Skin epidermis (tissue), 12 donors: ENCODE measurements at regions not wholly inside any gene's neighbourhood (a gene's known extent, or its start where the extent isn't known, plus 50 kb on each side); places are given as distances from the start of the nearest gene placed in this dataset.

Experiments
- H3K27ac ChIP-seq, 21 experiments: fragments of 200-600 bp; sonication (generic) in 11 of 21; one replicate each; pipeline ENCODE4 v1.5.0; 2020; ENCODE audit warnings: mild to moderate bottlenecking in 3 of 21, inconsistent platforms in 2 of 21, moderate library complexity in 2 of 21
- H3K4me3 ChIP-seq, 7 experiments: fragments of 200-600 bp; sonication (generic) in 2 of 7; one replicate each; pipeline ENCODE4 v1.5.0; 2020; ENCODE audit warnings: inconsistent platforms in 2 of 7, mild to moderate bottlenecking in 2 of 7, moderate library complexity in 1 of 7

DNA sequence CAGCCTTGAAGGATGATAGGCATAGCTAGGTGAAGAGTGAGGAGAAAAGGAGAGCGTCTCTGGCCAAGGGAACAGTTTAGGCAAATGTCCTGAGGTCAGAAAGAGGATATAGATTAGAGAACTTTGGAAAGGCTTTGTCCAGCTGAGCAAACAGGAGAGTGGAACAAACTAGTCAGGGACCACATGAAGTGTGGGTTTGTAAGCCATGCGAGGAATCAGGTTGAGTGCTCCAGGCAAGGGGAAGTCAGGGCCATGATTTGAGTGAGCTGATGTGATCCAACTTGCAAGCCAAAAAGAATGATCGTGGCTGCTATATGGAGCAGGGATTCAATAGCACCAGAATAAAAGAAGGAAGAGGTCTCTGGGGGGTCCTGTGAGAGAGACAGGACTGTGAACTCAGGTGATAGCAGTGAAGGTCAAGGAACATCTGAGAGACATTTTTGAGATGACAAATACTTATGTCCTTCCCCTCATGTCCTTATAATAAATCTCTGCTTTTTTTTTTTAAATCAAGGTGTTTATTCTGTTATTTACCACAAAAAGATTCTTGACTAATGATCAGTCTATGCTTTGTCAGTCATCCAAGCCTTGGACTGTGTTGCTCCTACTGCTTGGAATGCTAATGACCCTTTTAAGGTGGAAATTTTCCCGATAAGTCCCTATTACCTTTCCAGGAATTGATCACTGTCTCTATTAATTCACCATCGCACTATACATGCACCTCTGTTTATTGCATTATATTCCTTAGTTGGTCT, 472.6 kb downstream of the TXNL1 start:
- H3K4me3 ChIP-seq = no peak overlapping the region
- no peak overlapping the region for H3K27ac ChIP-seq

DNA sequence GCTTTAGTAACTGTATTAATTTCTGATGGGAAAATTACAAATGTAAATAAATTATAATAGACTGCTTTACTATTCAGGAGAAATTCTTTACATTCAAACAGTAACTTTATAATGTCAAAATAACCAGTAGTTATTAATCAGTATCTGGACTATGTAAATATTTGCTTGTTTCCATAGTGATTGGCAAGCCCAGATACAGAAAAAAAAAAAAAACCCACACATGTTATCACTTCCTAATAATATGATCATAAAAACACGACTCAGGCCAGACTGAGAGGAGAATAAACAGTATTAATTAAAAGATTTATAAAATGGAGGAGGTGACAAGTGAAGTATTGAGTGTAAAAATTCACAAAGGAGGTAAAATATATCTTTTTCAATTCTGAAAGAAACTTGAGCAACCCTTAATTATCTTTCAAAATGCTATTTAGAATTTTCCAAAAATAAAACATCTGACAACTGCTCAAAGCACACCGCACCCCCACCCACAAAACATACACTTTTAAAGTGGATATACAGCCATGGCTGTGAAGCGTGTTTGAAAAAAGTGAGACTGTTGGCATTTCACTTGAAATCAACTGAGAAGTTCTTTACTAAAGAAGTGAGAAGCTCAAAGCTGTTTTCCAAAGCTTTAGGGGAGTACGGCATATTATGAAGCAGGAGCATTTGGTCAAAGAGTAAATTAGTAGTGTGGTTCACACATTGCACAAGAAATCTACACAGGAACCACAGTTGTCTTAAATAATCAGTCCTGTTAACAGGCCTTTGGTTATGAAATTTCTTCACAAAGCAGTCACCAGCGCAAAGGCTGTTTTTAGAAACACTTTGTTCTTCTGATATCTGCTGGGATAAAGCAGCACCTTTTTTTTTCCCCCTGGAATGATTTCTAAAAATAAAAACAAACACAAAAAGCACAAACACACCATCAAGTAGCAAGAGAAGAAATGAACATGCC, 475.8 kb downstream of the TXNL1 start:
- H3K4me3 ChIP-seq = no peak overlapping the region
- H3K27ac ChIP-seq = no peak overlapping the region

DNA sequence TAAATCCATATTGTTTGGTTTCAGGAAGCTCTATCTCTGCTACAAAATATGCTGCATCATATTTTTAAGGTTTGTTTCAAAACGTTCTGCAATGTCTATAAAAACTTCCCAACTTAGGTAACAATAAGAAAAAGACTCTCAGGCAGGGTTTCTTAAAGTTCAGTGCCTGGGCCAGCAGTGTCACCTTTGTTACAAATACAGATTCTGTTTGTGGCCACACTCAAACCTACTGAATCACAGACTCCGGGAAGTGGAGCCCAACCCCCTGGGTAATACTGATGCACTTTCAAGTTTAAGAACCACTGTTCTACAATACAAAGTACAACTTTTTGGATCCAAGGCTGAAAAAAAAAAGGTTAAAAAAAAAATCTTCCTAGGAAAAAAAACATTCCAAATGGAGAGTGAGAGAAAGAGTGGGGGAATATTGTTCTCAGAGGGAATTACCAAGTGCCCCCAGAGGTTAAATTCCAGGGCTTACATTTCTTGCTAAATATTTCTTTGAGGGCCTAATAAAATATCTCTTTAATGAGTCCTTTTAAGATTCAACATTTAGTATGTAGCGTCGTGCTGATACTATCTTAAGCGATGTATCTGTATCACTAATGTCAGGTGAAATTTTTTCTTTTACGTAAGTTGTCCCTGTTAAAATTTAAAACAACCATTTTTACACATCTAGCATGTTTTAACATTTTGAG, 476.7 kb downstream of the TXNL1 start:
- no peak overlapping the region for H3K4me3 ChIP-seq
- peak overlapping the region in 1 of 21 experiments; percentile 38 for H3K27ac ChIP-seq

DNA sequence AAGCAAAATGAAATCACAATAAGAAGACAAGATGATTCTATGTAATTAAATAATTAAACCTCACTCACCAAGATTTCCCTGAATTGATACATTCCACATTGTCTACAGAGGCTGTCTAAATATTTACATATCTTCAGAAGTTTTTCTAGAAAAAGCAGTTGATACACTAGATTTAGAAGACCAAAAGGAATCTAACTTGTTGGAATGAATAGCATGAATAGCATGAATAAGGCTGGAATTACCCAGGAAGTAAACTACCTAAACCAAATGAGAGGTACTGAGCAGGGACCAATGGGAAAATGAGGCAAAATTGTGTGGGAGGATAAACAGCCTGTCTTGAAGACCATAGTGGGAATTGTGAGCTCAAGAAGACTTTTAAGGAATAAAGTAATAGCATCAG, 479.7 kb downstream of the TXNL1 start:
- H3K27ac ChIP-seq = no peak overlapping the region
- no peak overlapping the region for H3K4me3 ChIP-seq

DNA sequence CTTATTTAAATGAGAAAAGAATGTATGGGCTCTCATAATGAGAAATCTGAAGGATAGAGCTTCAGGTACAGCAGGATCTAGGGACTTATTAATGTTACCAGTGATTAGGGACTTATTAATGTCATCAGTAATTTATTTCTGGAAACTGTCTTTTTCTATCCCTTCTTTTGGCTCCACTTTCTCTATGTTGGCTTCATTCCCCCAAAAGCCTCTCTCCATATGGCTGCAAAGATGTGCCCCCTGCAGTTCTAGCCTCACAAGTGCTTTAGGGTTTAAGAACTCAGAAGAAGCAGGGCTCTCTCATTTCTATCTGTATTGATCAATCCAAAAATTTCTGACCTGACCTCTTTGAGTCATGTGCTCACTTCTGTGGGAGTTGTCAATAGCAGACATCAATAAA, 480.9 kb downstream of the TXNL1 start:
- Histone ChIP-seq H3K27ac (no peak overlapping the region), H3K4me3 (no peak overlapping the region)

DNA sequence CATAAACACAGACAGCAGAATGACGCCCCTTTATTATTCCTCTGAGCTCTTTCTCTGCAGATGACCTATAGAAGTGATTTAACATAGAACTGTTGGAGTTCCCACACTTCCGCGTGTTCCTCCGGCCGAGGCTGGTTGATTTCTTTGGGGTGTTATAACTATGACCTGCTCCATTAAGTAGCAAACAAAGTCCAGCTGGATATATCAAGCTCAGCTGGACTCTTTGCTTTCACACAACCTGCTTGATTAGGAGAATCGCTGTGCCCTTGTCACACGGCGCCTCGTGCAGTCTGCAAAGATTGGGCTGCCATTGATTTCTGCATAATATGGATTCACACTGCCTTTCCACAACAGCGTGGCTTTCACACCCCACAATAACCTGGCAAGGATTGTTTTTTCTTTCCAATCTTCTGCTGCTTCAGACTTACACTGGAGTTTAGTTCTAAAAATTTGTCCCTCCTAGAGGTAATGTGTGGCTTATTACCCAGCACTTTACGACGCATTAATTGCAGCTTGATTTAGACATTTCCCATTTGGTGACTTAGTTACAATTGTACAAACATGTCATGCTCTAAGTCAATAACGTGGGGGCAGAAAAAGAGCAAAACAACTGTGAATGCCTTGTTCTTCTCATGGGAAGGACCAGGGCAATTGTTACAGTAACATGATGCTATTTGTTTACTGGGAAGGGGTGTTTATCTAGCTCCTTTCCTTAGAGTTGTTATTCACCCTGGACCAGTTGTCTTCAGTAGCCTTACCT, 485.7 kb downstream of the TXNL1 start:
- no peak overlapping the region for H3K4me3 ChIP-seq
- no peak overlapping the region for H3K27ac ChIP-seq

DNA sequence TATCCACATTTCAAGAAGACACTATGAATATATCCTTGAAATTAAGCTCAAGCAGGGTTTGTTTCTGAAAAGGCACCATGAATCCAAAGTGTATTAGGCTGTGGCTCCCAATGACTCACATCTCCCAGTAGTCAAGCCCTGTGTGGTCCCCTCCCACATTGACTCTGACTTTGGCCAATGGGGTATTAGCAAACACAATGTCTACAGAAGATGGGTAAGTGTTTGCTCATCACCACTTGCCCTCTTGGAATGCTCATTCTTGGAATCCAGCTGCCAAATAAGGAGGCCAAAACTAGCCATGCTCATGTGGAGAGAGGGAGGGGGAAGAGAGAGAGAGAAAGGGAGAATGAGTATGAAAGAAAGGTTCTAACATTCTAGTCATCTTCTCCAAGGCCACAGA, 490.0 kb downstream of the TXNL1 start:
- H3K4me3 ChIP-seq = no peak overlapping the region
- H3K27ac ChIP-seq = no peak overlapping the region

DNA sequence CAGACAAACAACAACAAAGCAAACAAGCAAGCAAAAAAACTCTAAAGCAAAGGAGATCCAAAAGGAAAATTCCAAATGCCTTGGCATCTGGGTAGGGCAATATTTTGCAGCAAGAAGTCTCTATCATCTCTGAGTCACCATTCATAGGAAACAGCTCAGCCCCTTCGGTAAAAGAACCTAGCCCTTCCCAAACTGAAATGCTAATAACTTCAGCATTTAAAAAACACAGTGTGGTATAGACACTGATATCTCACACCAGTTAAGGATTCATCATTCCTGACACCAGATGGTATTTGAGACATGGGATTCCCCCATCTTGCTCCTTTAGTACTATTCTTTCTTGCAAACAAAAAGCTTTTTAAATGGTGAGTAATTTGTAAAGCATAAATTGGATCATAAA, 491.8 kb downstream of the TXNL1 start:
- H3K27ac ChIP-seq = no peak overlapping the region
- no peak overlapping the region for H3K4me3 ChIP-seq

DNA sequence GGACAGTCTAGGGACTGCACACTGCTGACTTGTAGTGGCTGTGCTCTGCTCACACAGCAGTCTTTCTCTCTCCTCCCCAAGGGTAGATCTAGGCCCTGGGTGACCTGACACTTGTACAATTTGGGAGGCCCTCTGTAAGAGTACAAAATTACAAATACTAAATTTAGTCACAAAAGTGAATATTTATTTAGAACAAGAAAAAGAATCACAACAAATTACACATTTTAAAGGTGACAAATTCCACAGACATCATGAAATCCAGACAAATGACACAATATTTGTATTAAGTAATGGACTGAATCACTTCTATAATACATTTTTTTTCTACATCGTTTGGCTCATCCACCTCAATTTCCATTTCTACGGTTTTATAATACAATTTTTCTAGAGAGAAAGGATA, 496.4 kb downstream of the TXNL1 start:
- H3K4me3 ChIP-seq = no peak overlapping the region
- no peak overlapping the region for H3K27ac ChIP-seq

DNA sequence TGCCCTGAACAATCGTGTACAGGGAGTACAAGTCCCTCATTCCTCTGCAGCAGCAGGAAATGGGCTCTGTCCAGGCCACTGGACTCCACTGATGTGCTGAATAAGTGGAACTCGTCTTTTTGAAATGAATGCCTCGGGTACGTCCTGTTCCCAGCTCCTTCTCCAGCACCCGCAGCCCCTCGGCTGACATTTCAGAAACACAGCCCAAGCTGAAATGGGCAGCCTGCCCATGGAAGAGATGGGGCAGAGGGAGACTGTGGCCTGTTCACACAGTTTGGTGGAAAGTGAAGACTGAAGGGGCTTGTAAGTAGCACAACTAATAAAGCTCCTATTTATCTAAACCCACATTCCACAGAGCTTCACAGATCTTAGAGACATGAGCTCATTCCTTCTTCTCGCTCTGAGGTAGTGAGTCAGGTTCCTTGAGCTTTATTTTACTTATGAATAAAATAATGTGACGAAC, 498.6 kb downstream of the TXNL1 start:
- H3K4me3 ChIP-seq = no peak overlapping the region
- H3K27ac ChIP-seq = peak overlapping the region in 2 of 21 experiments; percentile 2 to 10

DNA sequence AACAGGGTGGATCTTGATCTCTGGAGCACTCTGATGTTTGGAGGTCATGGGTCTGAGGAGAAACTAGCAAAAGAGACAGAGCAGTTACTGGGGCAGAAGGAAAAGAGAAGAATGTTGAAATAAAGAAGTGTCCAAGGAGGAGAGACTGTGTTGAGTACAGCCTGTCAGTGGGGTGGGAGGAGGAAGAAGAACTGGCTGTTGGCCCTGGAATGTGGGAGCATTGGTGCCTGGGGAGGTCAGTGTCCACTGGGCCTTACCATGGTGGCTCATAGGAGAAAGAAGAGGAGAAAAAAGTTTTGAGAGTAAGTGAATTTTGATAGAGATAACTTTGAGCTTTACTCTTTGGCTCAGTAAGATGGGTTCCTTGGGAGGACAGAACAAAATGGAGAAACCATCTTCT, 499.0 kb downstream of the TXNL1 start:
- no peak overlapping the region for H3K4me3 ChIP-seq
- H3K27ac ChIP-seq = peak overlapping the region in 2 of 21 experiments; percentile 2 to 10

DNA sequence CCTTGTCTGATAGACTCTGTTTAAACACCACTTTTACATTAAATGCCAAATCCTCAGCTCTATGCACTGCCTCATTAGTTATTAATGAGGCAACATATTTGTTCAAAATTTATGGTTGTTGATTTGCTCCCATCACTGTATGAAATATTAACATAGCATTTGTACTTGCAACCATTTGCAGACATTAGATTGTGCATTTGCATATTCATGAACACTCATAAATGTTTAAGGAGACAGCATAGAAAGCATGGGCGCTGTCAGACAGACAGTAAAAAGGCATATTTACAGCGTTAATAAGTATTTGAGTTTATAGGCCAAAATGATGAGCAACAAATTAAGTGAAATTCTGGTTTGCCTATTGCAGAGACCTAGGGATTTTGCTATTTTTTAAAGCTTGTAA, 502.3 kb downstream of the TXNL1 start:
- no peak overlapping the region for H3K27ac ChIP-seq

DNA sequence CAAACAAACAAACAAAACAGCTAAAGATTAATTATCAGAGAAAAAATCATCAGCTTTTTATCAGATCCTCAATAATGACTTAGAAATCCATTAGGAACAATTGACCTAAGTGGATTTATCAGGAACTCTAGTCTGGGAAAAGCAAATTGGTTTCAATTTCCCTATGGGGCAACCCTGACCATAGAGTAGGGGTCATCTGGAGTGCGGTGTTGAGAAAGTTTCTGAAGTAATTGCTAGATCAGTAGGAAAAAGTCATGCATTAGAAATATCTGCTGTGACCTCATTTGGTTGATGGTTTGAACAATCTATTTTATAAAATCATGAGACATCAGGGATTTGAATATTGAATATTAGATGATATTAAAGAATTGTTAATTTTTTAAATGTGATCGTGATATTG, 507.9 kb downstream of the TXNL1 start:
- Histone ChIP-seq H3K27ac (no peak overlapping the region), H3K4me3 (no peak overlapping the region)

More for the DNA sequence above, 502.3 kb downstream of the TXNL1 start:
- no peak overlapping the region for H3K4me3 ChIP-seq

DNA sequence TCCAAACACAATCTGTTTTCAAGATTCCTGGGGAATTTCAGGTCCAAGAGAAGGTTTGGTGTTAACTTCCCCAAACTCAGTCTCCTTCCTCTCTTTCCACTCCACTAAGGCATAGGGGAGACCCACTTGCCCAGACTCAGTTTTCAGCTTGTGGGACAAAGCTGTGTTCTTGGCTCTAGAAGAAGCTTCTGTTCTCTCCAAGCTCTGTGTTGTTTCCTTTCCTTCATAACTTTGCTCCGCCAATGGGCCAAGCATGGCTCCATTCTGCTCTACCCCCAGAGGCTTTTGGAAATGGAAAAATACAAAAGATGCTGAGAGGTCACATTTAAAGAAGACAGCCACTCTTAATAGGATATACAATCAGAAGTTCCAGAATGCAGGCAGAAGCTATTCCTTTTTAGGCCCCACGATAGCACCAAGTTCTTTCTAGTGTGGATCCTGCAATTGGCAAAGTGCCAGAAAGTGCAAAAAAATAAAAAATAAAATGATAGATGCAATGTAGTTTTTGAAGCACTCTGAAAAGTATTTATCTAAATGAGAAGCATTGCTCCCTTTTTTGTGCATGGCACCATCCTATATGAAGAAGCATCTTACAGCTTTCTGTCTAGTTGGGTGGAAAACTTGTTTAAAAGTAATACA, 510.1 kb downstream of the TXNL1 start:
- Histone ChIP-seq H3K4me3 (no peak overlapping the region), H3K27ac (peak overlapping the region in 2 of 21 experiments; percentile 25 to 49)

DNA sequence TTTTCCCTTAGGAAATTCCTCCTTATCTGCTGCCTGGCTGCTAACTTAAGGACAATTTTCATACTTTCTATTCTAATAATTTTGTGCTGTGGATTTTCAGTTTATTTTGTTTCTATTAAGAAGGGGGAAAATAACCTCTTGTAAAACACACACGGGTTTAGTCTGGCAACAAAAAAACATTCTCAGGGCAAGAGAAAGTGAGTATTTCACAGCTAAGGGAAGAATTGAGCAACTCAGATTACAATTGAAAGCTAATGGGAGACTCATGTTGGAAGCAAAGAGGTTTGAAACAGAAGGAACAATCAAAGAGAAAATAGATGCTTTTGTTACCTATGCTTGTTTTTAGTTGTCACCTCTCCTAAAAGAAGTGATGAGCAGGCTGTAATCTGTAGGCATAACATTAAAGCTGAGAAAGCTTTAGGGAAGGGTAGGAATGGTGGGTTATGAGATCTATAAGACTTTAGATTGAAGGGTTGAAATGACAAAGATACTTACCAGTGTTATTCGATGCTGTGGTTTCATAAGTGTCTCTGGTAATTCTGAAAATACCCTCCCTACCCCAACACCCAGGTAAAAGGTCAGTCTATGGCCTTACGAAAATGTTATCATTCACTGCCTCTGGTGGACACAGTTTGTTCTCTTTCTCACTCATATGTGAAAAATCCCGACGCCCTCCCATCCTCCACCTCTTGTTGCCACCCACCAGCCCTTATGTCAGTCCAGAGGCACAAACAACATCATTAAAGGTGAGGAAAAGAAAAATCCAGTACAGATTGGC, 510.9 kb downstream of the TXNL1 start:
- Histone ChIP-seq H3K4me3 (no peak overlapping the region), H3K27ac (peak overlapping the region in 4 of 21 experiments; percentile 3 to 49 (median 26))

DNA sequence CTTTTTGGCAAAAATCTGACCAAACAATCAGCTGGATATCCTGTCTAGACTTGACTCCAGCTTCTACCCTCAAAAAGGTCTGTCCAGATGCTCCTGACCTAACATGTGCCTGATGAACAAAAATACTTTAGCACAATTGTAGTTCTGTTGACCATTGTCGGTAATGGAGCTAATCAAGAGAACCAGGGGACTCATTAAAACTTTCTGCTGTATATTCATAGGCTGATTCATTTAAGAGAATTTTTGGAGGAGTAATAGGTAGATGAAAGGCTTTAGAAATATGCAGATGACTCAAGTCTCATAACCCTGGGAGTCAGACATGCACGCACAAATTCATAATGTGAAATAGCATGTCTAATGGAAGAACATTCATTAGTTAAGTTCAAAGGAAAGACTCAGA, 514.2 kb downstream of the TXNL1 start:
- no peak overlapping the region for H3K4me3 ChIP-seq
- H3K27ac ChIP-seq = peak overlapping the region in 10 of 21 experiments; percentile 8 to 78 (median 69)

DNA sequence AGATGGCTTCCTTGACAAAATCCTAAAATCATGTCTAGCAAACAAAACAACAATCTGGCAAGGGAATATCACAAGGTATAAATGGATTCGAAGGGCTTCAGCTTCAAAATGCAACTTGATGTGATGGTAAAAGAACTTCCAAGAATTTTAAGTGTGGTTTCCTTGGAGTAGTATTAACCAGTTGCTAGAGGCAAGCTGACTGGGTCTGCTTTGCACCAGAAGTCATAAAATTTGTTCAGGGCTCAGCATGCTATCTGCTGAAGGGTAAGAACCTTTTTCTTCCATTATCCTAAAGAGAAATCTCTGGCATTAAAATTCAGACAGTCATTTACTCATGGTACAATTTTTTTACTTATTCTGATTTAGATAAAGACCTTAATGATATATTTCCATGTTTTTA, 516.7 kb downstream of the TXNL1 start:
- no peak overlapping the region for H3K27ac ChIP-seq
- no peak overlapping the region for H3K4me3 ChIP-seq

DNA sequence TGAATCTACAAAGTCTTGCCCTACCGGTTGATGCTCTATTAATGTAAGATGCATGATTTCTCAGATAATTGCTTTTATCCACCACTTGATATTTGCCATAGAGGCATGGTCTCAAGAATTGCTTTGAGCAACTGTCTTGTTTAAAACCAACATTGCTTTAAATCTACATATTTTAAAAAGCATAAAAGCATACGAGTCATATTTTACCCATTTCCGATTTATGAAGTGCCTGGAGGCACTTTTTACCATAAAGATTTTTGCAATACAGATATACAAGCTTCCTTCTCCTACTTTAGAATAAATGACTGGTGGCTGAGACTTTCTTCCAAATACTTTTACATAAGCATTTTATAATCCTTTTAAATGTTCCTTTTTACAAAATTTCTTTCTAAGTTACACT, 517.6 kb downstream of the TXNL1 start:
- no peak overlapping the region for H3K27ac ChIP-seq

More for the DNA sequence above, 517.6 kb downstream of the TXNL1 start:
- no peak overlapping the region for H3K4me3 ChIP-seq
